Stimulated activated naive CD8-positive, alpha-beta T cell treated with anti-CD3 and anti-CD28 coated beads, Interleukin-15, Interleukin-2, amounts not matched to agents 100 U/mL and 50 U/mL, for 24 hours (primary cell): ENCODE measurements at regions not wholly inside any gene's neighbourhood (a gene's known extent, or its start where the extent isn't known, plus 50 kb on each side); places are given as distances from the start of the nearest gene placed in this dataset.

Experiments used
- ATAC-seq: fragments of 150-1000 bp; cut with Tn5 transposase; one replicate; pipeline ENCODE4 v1.10.0; 2021
- DNase-seq: peaks from one replicate; pipeline ENCODE4 v3.0.0; 2021

- DNase-seq (no peak), ATAC-seq (no peak)
Observed at GRCh38 chrY:7204456-7204855, 292.9 kb upstream of the AMELY start.

GRCh38 chrY:7182591-7182990 lies 271.0 kb upstream of the AMELY start:
- DNase-seq (no peak), ATAC-seq (no peak)

GRCh38 chrY:7177631-7178030 lies 266.1 kb upstream of the AMELY start:
- ATAC-seq (no peak), DNase-seq (no peak)

- no peak for DNase-seq
- no peak for ATAC-seq
Observed at GRCh38 chrY:7169475-7169874, 257.9 kb upstream of the AMELY start.

GRCh38 chrY:7141477-7141876 lies 229.9 kb upstream of the AMELY start:
- ATAC-seq (no peak), DNase-seq (no peak)
